ENCODE measurements at regions not wholly inside any gene's neighbourhood (a gene's known extent, or its start where the extent isn't known, plus 50 kb on each side); places are given as distances from the start of the nearest gene placed in this dataset.

DNA sequence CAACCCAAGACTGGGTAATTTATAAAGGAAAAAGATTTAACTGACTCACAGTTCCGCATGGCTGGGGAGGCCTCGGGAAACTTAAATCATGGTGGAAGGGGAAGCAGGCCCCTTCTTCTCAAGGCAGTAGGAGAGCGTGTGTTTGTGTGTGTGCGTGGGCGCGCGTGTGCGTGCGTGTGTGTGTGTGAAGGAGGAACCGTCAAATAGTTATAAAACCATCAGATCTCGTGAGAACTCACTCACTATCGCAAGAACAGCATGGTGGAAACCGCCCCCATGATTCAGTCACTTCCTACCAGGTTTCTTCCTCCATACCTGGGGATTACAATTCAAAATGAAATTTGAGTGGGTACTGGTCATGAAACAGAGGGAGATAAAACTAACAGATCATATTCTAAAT lies 220.1 kb upstream of the EYS start:
- no peak for DNase-seq

DNA sequence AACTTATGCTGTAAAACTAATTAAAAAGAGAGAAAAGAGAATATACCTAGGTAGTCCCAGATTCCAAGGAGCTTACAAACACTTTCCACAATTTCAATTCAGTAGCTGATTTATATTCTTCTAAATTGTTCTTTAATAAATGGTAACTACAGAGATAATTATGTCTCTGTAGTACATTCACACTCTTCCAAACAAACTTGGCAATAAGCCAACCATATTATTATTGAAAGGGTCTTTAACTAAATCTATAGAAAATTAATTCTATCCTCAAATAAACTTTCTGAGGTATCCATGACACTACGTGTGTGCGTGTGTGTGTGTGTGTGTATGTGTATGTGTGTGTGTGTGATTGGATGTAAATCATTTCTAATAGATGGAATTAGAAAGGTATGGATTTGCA lies 217.4 kb upstream of the EYS start:
- DNase-seq: no peak

DNA sequence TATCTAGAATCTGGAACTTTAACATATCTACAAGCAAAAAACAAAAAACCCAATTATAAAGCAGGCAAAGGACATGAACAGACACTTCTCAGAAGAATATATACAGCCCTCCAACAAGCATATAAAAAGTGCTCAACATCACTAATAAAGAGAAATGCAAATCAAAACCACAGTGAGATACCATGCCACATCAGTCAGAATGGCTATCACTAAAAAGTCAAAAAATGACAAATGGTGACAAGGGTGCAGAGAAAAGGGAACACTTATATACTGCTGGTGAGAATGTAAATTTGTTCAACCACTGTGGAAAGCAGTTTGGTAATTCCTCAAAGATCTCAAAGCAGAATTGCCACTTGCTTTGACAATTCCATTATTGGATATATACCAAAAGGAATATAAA lies 215.0 kb upstream of the EYS start:
- no peak for DNase-seq

DNA sequence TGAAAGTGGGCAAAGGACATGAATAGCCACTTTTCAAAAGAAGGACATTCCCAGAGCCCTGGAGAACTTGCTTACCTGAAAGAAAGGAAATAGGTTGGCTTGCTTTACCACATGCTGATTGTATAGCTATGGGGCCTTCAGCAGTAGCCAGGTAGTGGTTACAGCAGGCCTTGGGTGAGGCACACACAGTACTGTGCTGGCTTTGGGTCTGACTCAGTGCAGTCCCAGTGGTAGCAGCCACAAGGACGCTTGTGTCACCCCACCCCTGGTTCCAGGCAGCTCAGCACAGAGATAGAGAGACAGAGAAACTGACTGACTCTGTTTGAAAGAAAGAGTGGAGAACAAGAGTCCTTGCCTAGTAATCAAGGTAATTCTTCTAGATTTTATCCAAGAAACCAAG lies 201.0 kb upstream of the EYS start:
- no peak for DNase-seq

DNA sequence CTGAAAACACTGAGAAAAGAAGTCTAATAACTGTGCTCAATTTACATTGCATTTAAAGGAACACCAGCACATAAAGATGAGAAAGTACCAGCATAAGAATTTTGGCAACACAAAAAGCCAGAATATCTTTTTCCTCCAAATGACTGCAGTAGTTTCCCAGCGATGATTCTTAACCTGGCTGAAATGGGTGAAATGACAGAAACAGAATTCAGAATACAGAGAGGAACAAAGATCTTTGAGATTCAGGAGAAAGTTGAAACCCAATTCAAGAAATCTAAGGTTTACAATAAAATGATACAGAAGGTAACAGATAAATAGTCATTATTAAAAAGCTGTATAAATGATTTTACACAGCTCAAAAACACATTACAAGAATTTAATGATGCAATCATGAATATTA lies 197.0 kb upstream of the EYS start:
- no peak for DNase-seq

DNA sequence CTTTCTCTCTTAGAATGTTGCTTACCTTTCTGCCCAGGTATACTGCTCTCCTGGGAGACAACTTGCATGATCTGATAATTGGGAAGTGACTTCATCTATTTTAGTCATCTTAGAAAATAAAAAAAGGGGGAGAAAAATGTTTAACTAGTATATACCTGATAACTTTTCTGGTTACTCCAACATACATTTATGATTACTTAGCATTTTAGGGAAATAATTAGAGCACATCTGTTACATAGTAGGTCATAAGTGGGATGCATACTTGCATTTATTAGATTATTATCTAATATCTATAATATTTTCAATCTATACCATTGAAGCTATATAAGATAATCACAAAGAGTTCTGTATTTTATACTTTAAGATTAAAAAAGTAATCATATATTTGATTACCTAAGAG lies 193.9 kb upstream of the EYS start:
- DNase-seq: no peak

DNA sequence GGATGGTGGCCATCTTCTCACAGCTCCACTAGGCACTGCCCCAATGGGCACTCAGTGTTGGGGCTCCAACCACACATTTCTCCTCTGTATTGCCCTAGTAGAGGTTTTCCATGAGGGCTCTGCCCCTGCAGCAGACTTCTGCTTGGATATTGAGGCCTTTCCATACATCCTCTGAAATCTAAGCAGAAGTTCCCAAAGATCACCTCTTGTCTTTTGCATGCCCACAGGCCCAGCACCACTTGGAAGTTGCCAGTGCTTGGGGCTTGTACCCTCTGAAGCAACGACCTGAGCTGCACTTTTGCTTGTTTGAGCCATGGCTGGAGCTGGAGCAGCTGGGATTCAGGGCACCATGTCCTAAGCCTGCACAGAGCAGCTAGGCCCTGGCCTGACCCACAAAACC lies 189.1 kb upstream of the EYS start:
- no peak for DNase-seq

DNA sequence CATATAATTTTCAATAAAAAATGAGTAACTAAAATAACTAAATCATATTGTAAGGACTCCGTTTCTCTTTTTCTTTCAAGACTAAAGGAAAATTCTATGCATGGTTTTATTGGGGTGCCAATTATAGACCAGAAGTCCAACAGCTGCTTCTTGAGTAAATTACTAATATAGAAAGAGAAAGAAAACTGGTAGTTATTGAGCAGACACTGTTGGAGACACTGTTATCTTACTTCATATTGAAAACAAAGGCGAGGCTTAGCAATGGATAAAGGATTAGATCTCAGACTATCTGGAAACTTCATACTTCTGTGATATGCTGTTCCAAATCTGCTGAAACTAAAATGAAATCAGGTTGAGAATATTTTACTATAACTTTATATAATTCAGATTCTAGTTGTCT lies 169.6 kb upstream of the EYS start:
- no peak for DNase-seq

DNA sequence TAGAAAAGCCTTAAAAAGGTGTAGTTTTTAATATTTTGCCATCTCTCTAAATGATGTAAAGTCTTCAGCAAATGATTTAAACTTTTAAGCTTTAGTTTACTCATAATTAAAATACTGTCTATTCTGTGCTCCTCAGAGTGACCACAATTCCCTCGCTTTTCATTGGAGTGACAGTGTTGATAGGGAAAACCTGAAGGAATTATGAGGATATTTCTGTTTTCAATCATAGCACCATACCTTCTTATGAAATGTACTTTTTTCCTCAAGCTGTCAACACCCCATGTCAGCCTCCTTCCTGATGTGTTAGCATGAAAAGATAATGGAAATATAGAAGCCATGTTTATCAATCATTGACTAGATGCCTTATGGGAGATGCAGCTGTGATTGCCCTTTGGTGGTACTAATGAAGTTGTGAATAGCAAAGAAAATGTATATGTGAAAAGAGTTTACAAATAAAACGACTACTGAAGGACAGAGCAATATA lies 145.4 kb upstream of the EYS start:
- no peak for DNase-seq

DNA sequence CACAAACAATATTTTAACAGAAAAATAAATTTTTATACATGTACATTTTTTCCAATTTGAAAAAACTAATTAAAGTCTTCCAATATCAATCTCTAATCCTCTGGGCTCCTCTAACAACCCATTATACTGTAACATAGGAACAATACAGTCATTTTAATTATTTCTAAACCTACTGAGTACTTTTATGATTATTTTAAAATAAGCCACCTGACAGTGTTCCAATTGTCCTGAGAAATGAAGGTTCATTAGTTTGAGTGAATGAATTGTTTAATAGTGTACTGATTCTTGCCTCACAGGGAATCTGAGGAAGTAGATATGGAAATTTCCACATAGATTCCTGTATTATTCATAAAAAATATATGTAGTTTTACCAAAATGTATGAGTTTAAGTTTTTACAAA lies 123.1 kb upstream of the EYS start:
- no peak for DNase-seq

DNA sequence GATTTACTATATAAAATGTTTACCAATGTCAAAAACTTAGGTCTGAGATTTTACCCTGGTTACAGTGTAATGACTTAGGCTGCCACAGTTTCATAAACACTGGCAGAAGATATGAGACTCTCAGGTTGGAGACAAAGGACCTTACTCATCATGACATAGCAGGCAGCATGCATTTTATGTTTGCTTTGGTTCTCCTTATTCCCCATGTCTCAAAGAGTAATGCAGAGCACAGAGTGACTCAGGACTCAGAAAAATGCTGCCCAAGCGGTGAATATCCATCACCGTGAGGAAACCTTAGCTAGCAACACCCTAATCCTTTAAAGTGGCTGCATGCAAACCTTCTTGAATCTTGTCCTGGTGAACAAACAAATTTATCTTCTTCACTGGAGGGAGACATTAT lies 112.1 kb upstream of the EYS start:
- no peak for DNase-seq

DNA sequence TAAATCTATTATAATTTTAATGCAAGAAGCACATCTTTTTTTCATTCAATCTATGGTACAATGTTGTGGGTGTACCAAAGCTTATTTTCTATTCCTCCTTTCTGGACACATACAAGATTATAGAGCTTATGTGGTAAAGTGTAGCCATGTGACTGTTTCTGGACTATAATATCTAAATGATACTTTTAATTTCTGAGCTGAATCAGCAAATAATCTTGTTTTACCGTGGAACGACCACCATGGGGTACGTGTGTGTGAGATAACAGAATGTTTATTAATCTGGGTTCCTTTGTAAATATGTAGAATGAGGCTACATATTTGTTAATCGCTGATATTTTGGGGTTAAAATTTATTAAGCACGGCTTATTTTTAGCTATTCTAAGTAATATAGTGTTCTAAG lies 111.5 kb upstream of the EYS start:
- no peak for DNase-seq

DNA sequence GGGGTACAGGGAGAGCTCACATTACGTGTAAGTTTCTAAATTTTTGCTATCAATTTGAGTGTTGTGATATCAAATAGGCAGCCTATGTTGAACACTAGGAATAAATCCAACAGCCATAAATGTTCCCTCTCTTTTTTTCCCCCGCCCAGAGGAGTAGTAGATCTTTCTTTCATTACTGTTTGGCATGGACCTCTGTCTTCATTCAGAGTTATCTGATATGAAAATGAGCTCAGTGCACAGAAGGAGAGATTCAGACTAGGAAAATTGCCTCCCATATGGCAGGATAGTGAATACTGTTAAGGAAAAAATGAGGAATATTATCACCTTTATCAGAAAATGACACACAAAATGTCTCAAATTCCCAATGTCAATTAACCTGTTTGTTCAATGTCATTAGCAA lies 110.0 kb upstream of the EYS start:
- DNase-seq: no peak

DNA sequence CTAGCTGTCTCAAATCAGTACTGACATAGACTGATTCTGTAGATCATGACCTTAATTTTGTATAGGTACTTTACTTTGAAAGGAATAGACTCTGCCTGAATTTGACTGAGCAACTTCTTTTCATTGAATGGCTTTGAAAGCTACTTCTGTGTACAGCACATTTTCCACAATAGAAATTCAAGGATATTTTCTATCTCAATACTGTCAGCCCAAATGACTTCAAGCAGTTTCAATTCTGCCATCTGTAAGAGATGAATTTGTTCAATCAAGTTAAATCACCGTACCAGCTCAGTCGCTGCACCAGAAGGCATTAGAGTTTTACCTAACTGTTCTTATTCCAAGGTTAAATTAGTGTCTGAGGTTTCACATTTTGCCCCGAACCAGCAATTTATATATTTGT lies 107.0 kb upstream of the EYS start:
- no peak for DNase-seq

DNA sequence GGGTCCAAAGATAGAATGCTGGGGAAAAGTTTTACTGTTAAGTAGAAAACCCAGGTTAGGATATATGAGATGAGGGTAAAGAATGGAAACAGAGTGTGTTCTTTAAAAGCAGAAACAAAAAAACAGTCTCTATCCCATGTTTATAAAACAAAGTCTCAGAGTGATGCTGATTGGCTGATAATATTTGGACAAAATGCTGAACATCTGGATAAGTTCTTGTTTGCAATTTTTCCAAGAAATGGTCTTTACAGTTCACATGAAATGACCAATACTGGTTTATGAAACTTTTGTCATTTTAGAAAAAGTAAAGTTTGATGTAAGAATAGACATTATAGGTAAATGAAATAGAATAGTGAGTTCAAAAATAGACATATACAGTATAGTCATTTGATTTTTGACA lies 96.2 kb upstream of the EYS start:
- no peak for DNase-seq

DNA sequence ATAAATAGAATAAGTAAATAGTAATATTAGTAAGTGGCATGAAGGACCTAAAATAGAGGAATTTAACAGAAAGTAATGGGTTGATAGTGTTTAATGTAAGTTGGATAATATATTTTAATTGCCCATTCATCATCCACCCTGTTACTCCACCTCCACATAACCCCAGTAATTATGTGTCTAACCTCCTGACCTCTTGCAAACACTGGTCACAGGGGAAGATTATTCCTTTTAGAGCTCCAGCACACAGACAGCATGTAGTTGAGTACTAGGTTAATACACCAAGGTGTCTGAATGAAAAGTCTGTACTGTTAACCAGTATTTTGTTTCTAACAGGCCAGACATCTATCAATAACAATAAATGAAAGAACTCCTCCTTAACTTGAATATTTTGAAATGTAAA lies 92.4 kb upstream of the EYS start:
- DNase-seq: no peak

DNA sequence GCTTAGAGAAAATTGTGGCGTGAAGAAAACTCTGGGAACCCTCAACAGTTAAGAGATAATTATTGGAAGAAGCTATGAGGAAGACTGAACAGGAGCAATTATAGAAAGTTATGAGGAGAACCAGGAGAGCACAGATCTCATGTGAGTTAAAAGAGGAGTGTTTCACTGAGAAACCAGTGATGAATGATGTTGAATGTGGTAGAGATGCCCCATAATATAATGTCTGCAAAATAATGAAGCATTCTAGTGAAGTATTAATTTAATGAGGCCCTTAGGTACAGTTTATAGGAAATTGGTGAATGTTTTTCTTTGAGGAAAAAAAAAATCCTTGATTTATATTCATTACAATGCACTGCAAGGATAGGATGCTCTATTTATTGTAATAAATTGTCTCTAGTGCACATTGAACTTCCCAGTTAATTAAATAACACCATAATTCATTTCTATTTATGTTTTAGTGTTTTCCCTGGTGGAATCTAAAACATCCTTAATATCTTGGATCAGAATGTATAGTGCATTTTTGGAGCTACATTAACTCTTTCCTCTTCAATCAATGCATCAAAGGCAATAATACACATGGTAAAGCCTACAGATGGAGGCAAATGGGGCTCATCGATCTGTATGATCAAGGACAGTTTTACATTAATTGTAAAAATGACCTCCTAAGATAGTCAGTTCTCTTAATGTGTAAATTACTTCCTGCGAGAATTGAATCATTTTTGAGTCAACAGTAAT lies 91.4 kb upstream of the EYS start:
- DNase-seq: no peak

DNA sequence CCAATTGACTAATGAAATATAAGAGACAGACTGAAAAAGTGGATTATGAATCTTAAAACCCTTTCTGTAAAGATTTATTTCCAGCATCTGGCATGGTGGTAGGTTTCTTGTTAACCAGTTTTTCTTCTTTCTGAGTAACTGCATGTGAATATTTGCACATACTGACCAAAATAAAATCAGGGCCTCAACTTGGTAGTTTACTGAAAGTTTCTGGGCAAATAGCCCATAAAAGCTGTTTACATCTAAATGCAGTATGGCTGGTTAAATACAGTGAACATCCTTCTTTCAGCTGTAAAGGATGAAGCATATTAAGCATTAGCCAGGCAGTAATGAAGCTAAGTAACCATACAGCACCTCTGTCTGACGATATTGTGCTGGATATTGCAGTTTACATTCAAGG lies 83.6 kb upstream of the EYS start:
- DNase-seq: no peak

DNA sequence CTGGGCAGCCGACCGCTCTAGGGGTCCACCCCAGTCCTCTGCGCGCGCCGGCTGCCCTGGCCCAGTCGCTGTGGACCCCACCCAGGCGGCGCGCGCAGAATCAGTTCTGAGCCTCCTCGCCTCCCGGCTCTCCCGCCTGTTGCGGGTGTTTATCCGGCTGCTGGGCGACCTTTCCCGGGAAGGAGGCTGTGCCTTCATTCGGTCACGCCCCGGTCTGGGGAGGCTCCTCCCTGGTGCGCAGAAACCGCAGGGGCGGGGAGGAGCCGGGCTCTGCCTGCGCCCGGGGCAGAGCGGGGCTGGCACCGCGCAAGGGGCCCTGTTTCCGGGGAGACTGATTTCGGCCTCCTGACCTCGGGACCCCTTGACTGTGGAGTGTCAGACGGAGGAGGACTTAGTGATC lies 80.8 kb upstream of the EYS start:
- no peak for DNase-seq

DNA sequence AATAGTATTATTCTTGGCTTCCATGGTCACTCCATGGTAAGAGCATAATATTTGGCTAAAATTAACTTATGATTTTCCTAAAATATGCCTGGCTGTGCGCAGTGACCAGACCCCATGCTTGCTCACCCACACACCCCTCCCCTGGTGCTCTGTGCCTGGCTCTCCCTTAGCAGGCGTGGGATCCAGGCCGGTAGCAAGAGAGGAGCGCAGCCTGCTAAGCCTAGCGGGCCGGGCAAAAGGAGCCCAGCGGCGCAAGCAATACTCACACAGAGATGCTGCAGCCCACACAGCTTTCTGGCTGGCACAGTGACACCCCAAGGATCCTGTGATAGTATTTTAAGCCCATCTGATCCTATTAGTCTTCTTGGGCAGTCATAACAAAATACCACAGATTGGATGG lies 79.8 kb upstream of the EYS start:
- no peak for DNase-seq

DNA sequence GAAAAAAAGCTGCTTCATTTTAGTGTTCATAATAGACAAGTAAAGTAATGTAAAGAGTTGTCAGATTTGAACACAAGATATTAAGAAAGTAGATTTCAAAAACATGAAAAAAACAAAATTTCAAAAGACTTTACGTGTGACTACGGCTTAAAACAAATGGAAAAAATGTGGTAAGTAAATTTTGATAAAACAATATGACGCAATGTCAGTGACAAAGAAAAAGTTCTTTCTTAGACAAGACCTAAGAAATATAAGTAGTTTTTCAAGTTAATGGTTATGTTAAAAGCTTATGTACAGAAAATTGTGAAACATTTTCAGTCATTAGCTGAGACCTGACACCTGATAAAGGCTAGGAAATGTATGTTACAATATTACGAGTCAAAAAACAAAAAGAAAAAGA lies 73.7 kb upstream of the EYS start:
- DNase-seq: no peak

DNA sequence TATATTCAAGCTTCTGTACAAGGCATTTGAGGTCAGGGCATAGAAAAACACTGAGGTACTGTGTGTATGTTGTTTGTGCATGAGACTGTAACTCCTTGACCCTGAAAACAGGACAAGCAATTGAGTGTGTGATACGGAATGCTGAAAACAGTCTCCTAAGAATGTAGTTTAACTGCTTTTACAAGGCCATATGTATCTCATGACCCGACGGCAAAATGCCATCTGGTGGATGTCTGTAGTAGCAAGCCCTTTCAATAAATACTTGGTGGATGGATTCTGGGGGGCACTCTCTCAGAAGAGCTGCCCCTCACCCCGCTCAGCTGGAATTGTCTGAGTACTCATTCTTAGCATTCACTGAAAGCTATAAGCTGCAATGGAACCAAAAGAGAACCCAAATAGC lies 69.3 kb upstream of the EYS start:
- DNase-seq: no peak

DNA sequence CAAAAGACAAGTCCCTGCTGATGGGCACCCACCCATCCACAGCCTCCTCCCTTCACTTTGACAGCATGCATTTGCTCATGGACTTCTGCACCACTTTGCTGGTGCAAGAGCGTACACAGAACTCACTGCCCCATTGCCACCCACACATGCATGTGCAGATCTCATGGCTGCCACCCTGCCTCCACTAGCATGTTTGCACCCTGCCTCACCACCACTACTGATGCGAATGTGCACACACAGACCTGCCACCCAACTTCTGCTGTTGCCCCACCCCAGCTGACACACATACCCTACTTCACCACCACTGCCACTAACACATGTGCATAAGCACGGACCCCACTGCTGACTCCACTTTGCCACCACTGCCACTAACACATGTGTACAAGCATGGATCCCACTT lies 64.9 kb upstream of the EYS start:
- no peak for DNase-seq

DNA sequence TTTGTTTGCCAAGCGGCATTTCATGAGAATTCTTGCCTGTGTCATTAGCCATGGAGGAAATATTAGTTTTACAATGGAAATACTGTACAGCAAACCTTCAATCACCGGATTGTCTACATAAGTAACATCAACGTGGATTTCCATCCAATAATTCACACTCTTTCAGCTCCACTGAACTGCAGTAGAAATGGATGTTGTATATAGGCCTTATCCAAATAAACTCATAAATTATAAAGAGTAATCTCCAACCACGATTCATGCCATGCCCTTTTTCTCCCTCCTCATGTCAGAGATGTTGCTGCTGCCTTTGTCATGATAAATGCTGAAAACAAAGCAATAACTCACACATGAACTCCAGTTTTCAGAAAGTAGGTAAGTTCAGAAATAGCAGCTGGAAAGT lies 54.9 kb upstream of the EYS start:
- no peak for DNase-seq

All from anterior cingulate cortex (tissue), 58 donors.